Medulla oblongata (tissue), 1 donor: ENCODE measurements at regions not wholly inside any gene's neighbourhood (a gene's known extent, or its start where the extent isn't known, plus 50 kb on each side); places are given as distances from the start of the nearest gene placed in this dataset.

Experiments used
- DNase-seq: peaks from one replicate; pipeline ENCODE4 v3.0.0-alpha.2; 2015; ENCODE audit errors: extremely low spot score

DNA sequence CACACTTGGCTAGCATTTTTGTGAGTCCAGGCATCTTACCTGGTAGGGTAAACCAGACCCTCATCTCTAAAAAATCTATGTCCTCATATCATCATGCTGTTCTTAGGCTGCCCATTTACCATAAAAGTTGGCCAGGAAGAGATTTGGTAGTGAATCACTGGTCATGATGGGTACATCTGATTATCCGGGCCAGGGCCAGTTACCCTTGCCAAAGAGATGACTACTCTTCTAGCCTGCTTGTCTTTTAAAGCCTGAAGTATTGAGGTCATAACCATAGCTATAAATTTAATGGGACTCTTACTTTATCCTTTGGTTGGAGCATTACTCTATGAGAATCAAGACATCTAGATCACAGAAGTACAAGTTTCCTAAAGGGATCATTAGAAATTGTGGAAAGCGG lies 276.8 kb downstream of the TENT5A start:
- no peak for DNase-seq

DNA sequence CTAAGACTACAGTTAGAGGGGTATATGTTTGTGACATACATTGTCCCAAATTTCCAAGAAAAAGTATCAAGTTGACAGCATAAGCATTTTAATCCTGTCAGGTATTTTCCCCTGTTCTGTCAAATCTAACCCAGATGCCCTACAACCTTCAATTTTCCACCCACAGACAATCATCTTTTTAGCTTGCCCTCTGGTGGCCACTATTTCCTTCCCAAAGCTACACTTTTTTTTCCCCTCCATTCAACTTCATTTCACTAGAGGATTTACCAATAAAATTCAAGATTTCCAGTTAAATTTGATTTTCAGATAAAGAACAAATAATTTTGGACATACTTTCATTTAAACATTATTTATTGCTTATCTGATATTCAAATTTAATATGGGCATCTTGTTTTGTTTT lies 286.6 kb downstream of the TENT5A start:
- DNase-seq = no peak

DNA sequence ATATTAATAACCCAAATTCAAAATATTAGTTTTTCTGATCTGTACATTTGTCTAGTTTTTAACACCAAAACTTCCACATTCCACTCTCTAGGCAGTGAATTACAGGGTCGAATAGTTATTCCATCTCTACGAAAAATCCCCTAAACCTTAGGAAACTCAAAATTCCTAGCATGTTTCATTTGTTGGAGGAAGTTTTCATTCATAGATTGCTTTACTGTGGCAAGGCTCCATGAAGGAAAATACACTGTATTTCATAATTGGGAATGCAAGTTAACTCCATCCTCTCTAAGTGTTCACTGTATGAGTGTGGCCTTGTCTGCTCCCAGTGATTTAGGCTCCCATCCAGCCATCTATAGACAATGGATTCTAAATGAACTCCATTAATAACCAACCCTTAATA lies 296.1 kb downstream of the TENT5A start:
- DNase-seq = no peak

DNA sequence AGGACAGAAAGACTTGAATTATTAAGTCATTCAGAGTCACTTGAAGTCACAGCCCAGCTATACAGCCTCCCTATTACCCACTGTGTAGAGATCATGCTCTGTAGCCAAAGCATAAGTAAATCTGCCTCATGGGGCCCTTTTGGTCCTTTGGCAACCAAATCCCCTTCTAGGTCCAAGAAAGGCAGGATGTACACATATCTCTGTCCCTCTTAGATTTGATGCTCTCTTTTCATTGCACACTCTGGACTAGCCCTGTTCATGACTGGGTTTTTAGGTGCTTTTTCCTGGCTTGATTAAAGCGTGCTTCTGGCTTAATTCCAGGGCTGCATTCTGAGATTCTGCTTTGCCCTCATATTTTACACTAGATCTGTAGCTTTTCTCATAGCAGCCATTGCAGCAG lies 296.8 kb downstream of the TENT5A start:
- no peak for DNase-seq

DNA sequence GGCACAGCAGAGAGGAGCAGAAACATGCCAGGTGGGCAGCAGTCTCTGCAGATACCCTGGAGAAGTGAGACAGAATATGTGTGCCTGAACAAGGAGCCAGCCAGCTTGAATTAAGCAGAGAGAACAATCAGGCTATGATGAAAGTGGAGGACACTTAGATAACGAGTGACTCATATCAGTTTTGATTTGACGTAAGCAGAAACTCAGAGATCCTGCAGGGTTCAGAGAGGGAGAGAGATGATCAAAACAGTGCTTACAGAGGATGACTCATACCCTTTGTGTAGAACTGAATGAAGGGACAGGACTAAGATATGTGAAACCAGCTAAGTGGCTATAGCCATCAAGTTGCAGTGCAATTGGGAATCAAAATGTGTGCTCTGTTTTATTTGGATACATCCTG lies 300.7 kb downstream of the TENT5A start:
- DNase-seq = no peak

DNA sequence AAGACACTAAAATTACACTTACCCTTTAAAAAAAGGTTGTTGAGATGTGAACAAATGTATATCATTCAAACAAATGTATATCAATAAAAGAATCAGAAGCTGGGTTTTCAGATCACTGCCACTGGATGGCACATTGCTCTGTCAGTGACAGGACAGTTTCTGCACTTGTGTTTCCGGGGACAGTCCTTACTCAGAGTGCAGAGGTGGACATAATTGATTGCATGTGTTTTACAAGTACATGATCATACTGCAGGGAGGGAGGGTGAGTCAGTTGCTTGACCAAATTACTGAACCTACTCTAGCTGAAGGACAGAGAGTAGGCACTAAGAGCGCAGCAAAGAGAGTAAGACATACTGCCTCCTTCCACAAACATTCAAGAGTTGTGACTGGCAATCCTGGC lies 302.3 kb downstream of the TENT5A start:
- DNase-seq = no peak

DNA sequence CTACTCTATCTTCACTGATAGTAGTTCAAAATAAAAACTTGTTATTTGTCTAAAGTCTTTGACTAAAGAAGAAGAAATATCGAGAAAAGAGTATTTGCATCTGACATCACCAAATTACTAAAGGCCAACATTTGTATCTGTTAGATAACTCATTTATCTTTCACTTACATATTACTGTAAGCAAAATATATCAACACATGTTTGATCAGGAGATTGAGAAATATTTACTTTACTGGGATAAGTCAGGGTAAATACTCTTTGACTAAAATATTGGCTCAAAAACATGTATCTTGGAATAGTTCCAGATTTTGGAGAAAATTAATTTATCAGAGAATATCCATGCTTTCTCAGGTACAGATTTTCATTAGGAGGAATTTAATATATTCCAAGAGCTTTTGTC lies 306.0 kb downstream of the TENT5A start:
- no peak for DNase-seq

DNA sequence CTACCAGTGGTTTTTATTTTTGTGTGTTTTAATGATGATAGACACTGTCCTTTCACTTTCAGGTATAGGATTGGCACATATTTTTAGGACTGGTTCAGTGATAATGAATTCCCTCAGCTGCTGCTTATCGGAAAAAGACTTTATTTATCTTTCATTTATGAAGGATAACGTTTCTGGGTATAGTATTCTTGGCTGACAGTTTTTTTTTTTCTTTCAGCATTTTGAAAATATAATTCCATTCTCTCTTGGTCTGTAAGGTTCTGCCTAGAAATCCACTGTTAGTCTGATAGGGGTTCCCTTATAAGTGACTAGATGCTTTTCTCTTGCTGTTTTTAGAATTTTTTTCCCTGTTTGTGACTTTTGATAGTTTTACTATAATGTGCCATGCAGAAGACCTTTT lies 313.1 kb downstream of the TENT5A start:
- no peak for DNase-seq

DNA sequence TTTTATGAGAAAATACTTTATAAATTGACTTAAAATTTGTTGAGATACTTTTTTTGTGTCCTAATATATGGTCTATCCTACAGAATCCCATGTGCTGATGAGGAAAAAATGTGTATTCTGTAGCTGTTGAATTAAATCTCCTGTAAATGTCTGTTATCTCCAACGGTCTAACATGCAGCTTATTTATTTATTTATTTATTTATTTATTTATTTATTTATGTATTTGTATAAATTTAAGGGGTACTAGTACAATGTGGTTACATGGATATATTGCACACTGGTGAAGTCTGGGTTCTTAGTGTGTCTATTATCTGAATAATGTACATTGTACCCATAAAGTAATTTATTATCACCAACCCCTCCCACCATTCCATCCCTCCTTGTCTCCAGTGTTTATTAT lies 315.5 kb downstream of the TENT5A start:
- DNase-seq = no peak

DNA sequence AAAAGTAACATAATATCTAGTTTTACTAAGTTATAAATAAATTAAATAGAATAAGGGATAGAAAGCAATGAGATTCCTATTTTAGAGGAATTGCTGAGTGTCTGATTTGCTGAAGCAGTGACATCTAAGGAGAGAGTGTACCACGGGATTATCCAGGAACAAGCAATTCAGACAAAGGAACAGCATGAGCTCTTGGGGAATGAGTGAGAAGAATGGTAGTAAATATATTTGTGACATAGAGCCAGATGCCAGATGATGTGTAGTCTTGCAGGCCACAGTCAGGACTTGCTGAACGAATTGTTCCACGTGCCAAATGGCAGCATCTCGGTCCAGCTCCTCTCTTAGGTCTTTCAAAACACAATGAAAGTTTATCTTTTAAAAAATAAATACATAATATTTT lies 339.2 kb downstream of the TENT5A start:
- no peak for DNase-seq

DNA sequence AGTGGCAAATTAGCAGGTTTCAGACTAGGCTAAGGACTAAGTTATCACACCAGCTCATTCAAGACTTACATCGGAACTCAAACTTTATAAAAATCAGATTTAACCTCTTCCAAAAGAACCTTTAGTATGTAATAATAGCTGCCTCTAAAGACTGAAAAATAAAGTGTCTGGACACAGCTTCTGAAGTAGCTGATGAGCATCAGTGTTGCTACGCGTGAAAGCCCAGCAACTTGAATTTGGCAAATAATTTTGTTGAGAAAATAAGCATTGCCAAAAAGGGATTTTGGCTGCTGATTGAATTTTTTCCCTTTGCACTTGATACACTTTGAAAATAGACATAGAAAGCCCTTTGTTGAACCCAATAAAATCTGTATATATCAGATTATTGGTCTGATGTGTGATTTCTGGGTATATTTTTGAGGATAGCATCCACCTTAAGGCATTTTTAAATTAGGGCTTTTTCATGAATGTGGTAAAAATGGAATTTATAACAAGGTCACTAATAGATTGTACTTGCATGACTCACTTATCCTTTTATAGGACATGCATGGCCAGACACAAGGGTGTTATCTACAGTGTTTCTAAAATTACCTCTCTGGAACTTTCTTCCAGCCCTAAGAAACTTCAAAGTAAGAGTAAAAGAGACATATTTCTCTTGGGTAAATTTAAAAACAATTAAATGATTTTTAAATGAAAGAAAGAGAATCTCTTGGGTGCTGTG lies 350.4 kb downstream of the TENT5A start:
- DNase-seq = no peak

DNA sequence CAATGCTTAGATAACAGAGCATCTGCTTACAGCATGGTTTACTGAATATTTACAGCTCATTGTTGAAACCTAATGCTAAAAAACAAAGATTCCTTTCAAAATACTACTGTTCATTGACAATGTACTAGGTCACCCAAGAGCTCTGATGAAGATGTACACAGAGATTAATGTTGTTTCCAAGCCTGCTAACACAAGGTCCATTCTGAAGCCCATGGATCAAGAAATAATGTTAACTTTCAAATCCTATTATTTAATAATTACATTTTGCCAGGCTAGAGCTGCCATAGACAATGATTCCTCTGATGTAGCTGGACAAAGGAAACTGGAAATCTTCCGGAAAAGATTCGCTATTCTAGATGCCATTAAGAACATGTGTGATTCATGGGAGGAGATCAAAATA lies 355.6 kb downstream of the TENT5A start:
- DNase-seq = no peak

DNA sequence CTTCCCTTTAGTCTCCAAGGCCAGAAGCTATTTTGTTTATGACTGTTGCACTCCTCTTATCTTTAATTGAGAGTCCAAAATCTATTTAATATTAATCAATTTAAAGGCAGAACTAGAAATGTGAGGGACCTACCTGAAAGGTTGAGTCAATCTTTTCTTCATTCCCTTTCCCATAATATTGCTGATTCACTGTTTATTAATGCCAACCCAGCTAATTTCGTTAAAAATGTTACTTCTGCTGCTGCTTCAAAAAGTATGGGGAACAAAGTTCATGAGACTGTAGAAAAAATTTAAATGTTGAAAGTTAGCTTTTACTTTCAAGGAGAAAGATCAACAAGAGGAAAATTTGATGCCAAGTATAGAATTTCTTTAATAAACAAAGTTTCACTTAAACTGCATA lies 365.3 kb downstream of the TENT5A start:
- no peak for DNase-seq

DNA sequence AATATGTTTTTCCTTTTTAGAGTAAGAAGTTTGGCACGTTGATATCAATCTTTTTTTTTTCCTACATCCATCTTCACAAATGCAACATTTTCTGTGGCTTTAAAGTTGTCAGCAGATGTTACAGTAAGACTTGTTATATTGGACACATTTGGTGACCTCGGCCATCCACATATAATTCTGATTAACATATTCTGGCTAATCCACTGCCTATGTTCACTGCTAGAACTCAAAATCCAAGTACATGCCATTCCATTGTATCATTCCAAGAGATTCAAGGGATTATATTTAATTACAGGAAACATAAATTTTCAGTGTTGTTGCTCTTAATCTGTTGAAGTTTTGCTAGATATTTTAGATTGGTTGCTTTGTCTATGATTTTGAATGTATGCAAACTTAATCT lies 367.6 kb downstream of the TENT5A start:
- DNase-seq = no peak

DNA sequence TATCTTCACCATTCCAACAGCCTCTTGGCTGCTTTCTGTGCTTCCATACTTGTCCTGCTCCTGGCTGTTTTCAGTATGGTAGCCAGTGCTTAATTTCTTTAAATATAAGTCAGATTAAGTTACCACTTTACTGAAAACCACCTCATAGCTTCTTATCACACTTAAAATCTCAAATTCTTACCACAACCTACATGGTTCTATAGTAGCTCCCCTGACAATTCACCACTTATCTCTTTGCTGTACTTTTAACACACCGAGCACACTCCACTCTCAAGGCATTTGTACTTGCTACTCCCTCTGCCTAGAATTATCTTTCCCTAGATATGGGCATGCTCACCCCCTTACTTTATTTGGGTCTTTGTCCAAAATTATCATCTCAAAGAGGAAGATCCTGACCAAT lies 369.0 kb downstream of the TENT5A start:
- DNase-seq = no peak

DNA sequence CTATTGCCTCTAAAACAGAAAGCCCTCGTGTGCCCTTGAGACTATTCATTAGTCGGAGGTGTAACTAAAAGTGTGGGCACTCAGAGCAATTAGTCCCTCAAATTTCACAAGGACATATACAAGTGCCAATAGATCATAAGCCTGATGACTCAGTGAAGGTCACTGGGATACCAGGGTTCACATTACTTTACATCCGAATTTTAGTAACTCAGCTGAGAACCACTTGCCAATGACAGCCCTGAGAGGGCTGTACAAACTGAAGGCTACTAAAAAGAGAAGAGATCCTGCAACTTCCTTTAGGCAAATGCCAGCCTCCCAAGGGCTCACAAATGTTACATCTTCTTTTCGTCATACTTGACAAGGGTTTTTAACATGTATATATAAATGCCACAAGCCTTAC lies 369.6 kb downstream of the TENT5A start:
- no peak for DNase-seq

DNA sequence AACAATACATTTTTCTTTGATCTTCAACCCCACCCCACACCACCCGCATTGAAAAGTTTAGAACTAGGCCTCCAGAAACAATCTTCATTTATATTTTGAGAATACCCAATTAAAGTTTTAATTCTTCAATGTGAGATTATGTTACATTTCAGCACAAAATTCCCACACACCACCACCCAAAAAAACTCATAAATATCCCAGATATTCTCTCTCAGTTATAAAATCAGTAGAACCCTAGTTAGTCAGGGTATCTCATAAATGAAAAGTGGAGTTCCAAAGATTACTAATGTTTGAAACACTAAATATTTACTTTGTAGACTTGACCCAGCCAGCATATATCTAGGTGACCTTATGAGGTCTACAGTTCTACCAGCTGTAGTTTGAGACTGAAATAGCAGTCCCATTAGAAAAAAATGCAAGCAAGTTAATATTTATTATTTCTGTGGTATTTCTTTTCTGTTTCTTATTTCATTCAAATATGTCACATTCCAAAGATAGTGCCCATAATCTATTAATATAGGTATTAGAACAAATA lies 371.0 kb downstream of the TENT5A start:
- DNase-seq = no peak

DNA sequence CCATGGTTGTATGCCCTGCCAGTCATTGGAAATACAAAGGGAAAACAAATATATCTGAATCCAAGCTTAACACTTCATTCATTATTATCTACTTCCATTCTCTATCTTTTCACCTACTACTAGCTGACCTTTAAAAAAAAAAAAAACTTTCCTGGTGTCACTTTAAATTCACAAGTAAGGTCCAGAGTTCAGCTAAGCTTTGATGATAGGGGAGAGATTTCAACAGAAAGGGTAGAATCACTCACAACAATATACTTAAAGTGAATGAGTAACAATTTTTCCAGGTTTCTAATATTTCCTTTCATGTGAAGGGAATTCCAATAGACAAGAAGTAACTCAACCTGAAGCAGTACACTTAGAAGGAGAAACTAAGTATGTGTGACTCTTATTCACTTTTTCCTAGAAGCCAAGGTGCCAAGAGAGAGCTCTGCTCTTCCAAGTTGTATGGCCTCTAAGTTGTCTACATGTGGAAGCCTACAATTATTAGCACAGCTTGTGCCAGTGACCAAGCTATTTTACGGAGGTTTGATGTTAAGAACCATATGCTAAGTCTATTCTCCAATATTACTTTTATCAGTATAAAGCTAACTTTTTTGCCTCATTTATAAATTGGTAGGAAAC lies 371.7 kb downstream of the TENT5A start:
- DNase-seq = no peak

DNA sequence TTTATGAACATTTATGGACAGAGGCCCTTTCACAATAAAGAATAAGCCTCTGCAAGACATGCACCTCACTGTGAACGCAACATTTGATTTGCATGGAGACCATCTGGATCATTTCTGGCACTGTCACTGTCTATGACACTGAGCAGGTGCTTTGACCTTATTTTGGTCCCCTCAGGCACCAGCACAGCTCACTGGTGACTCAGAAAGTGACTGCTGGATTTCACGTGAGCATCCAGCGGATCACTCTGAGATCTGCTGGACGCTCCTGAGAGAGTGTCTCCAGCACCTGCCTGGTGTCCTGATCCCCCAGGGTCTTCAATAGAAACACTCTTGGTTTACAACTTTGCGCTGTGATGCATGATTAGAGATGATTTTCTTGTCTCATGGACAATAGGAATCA lies 375.7 kb downstream of the TENT5A start:
- no peak for DNase-seq

DNA sequence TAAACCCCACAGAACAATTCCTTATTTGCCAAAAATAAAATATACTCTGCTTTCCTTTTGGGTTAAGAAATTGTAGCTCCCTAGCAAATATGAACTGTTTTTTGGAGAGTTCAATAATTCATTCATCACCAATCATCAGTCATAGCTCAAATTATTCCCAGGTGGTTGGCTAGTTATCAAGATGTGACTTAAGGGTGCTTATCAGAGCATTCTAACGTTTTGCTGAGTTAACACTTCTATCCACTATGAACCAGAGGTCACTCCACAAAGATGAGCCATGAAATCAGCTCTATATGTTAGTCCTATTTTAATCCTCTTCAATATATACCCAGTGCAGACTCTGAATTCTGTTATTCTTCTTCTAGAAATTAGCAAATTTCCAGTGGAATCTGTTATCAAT lies 379.1 kb downstream of the TENT5A start:
- no peak for DNase-seq

DNA sequence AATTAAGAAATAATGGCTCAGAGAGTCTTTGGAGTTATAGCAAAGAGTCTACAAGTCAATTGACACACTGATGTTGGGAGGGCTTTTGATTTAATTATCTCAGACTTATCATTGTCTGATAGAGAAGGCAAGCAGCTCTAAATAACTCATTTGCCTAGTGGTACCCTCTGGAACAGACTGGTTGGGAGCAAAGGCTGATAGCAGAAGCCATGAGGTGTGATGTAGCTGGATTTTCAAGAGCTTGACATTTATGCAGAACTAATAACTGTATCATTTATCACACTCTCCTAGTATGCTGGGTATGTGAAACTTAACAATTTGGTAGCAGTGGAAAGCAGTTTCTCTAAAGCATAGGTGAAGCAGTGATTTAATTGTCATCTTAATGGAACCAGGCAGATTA lies 380.6 kb downstream of the TENT5A start:
- no peak for DNase-seq

DNA sequence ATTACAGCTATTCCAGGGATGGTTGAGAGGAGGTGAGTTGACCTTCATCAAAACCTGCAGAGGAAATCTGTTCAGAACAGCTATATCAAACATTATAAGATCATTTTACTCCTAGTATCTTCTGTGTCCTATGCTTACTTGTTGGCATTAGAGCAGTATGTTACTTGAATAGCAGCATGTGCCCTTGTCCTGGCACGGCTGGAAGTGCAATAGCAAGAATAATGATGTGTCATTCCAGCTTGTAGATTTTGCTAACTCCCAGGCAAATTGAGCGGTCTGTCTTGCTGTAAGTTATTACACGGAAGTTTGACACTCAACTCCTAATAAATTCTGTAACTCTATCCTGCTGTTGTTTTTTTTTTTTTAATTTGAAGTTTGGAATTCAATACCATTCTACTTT lies 385.5 kb downstream of the TENT5A start:
- no peak for DNase-seq

DNA sequence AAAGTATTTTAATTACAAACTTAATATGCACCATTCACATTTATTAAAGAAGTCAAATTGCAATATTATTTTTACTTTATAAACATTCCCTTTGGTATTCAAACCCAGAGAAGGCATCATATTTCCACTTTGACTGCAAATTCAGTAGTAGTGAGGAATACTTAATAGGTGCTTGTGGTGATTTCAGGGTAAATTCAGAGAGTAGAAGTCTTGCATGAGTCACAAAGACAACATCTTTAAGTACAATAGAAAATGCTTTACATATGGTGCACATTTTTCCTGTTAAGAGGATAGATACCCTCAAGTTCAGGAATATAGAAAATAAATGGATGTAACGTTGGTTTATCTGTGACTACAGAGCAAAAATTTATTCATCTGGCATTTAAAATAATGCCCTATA lies 390.2 kb downstream of the TENT5A start:
- DNase-seq = no peak

DNA sequence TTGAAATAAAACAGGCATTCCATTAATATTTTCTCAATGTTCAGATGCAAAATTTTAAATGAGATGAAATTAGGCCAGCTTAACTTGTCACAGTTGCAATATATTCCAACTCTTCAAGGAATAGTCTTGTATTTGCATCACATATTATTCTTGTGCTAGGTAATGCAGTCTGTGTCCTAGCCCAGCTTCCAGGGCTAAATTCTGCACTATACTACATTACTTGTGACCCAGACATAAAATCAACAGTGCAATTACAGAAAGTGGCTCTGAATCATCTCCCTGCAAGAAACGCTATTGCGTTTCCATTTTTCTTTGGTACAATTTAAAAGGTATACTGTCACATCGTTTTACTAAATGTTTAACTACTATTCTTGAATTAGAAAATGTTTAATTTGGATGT lies 399.2 kb downstream of the TENT5A start:
- DNase-seq = no peak
